ENCODE measurements at regions not wholly inside any gene's neighbourhood (a gene's known extent, or its start where the extent isn't known, plus 50 kb on each side); places are given as distances from the start of the nearest gene placed in this dataset.

- TF ChIP-seq CTCF (IDR thresholded peaks at IDR 0.05) (no peak), POLR2A (IDR thresholded peaks at IDR 0.05) (no peak)
These were observed 124.0 kb upstream of the HPF1 start for GRCh38 chr4:169881769-169882168.
